HepG2 (cell line): ENCODE measurements at regions not wholly inside any gene's neighbourhood (a gene's known extent, or its start where the extent isn't known, plus 50 kb on each side); places are given as distances from the start of the nearest gene placed in this dataset.

ENCODE experiments used
- ATAC-seq: fragments of 200-7000 bp; cut with Tn5 transposase; 3 replicates; pipeline ENCODE4 v1.9.1; 2020; ENCODE audit warnings: mild to moderate bottlenecking, moderate library complexity
- BruUV-seq: library from RNA; stranded (reverse); fragments of 400-500 nt; replicated peaks from 2 replicates; lab custom pipeline; 2021; lab: Mats Ljungman, UMichigan
- CTCF ChIA-PET: fragments of 300-600 bp; formaldehyde crosslinking; extraction: SDS; loops from one replicate; lab custom pipeline; 2021; ENCODE audit warnings: low total read pairs, inconsistent platforms, low intra/inter-chr PET ratio; lab: Yijun Ruan, JAX
- POLR2A ChIA-PET: fragments of 350-600 bp; sonication (Branson Sonifier 250); formaldehyde crosslinking; loops from one replicate; lab custom pipeline; 2020; ENCODE audit warnings: antibody characterized with exemption, inconsistent platforms; lab: Yijun Ruan, JAX
- DNase-seq: peaks from one replicate; pipeline ENCODE4 v3.0.0-alpha.2; 2015; ENCODE audit warnings: low spot score
- FAIRE-seq: peaks from 3 replicates; lab custom pipeline; 2011; peaks lifted over from hg19 to GRCh38; lab: Jason Lieb, UNC
- H2AFZ ChIP-seq: one replicate; pipeline ENCODE4 v1.6.1; 2011; ENCODE audit warnings: low read length, inconsistent platforms
- H3K27ac ChIP-seq: fragments of 300-600 bp; 3 replicates; pipeline ENCODE4 v1.8.0; 2011; ENCODE audit warnings: mixed run types, mild to moderate bottlenecking, mixed read lengths, low read length, inconsistent platforms; ENCODE audit not compliant: insufficient read depth; ENCODE audit errors: extremely low read length
- H3K27me3 ChIP-seq, 2 experiments: fragments of 200-600 bp in 1 of 2; 2 replicates in 1 of 2; 3 replicates in 1 of 2; pipeline versions ENCODE4 v1.6.0 to v1.8.0; 2011; ENCODE audit warnings: low read length in 2 of 2, mild to moderate bottlenecking in 2 of 2, moderate library complexity in 2 of 2, inconsistent platforms in 1 of 2; ENCODE audit not compliant: insufficient read depth in 2 of 2, control insufficient read depth in 1 of 2
- H3K36me3 ChIP-seq, 2 experiments: fragments of 200-600 bp in 1 of 2; replicated peaks in 1 of 2; 2 replicates in 1 of 2; 3 replicates in 1 of 2; pipeline versions ENCODE4 v1.5.1 to v1.8.0; 2011; ENCODE audit warnings: low read length in 2 of 2, inconsistent platforms in 1 of 2; ENCODE audit not compliant: insufficient read depth in 2 of 2, control insufficient read depth in 1 of 2
- H3K4me1 ChIP-seq: 2 replicates; pipeline ENCODE4 v1.5.1; 2012; ENCODE audit warnings: low read length, inconsistent platforms; ENCODE audit not compliant: insufficient read depth
- H3K4me2 ChIP-seq: 2 replicates; pipeline ENCODE4 v1.6.0; 2011; ENCODE audit warnings: low read depth, low read length, inconsistent platforms
- H3K4me3 ChIP-seq, 3 experiments: fragments of 200-600 bp in 1 of 3; sonication (generic), shearing (Covaris generic) in 1 of 3; replicated peaks in 1 of 3; 2 replicates each; pipeline ENCODE4 v1.5.1; 2011 to 2016; ENCODE audit warnings: low read length in 3 of 3, inconsistent platforms in 2 of 3, low read depth in 2 of 3, mild to moderate bottlenecking in 2 of 3, control low read depth in 1 of 3, mixed read lengths in 1 of 3; ENCODE audit not compliant: insufficient read depth in 1 of 3
- H3K79me2 ChIP-seq: one replicate; pipeline ENCODE4 v1.6.1; 2011; ENCODE audit warnings: low read length, inconsistent platforms; ENCODE audit not compliant: insufficient read depth
- H3K9ac ChIP-seq: 2 replicates; pipeline ENCODE4 v1.6.0; 2011; ENCODE audit warnings: mild to moderate bottlenecking, low read depth, low read length, inconsistent platforms; ENCODE audit not compliant: insufficient read depth
- H3K9me3 ChIP-seq: 2 replicates; pipeline ENCODE4 v1.5.1; 2012; ENCODE audit warnings: mild to moderate bottlenecking, low read length
- H4K20me1 ChIP-seq: 2 replicates; pipeline ENCODE4 v1.6.0; 2011; ENCODE audit warnings: inconsistent platforms, mild to moderate bottlenecking, low read length, moderate library complexity; ENCODE audit not compliant: insufficient read depth
- E2F5 ChIP-seq: sonication (generic); formaldehyde crosslinking; conservative IDR thresholded peaks from 2 replicates; pipeline ENCODE4 v1.4.0; 2020; ENCODE audit warnings: missing genetic modification reagents
- FOSL2 ChIP-seq: sonication (generic); formaldehyde crosslinking; IDR thresholded peaks from 2 replicates; pipeline ENCODE4 v1.4.0; 2020; ENCODE audit warnings: missing genetic modification reagents
- MNT ChIP-seq: fragments of 450-650 bp; IDR thresholded peaks from 2 replicates; pipeline ENCODE4 v1.6.1; 2016
- MTA1 ChIP-seq: sonication (generic); formaldehyde crosslinking; IDR thresholded peaks from 2 replicates; pipeline ENCODE4 v1.4.0; 2020; ENCODE audit warnings: missing genetic modification reagents, mild to moderate bottlenecking, borderline replicate concordance
- MXD1 ChIP-seq: sonication (generic); formaldehyde crosslinking; IDR thresholded peaks from 2 replicates; pipeline ENCODE4 v1.4.0; 2020; ENCODE audit warnings: mild to moderate bottlenecking, missing genetic modification reagents
- NFKBIZ ChIP-seq: IDR thresholded peaks from 2 replicates; pipeline ENCODE4 v1.6.1; 2018; ENCODE audit warnings: missing genetic modification reagents, missing compliant biosample characterization
- RFX5 ChIP-seq: IDR thresholded peaks from 2 replicates; pipeline ENCODE4 v1.6.1; 2011; ENCODE audit warnings: low read depth, low read length, improper control_type of control experiment
- RNF219 ChIP-seq: sonication (generic); formaldehyde crosslinking; IDR thresholded peaks from 2 replicates; pipeline ENCODE4 v1.5.0; 2020; ENCODE audit warnings: mild to moderate bottlenecking, missing genetic modification reagents
- SOX6 ChIP-seq, 2 experiments: fragments of 450-650 bp in 1 of 2; sonication (generic) in 1 of 2; formaldehyde crosslinking in 1 of 2; IDR thresholded peaks; 2 replicates each; pipeline versions ENCODE4 v1.4.0 to v1.6.1; 2017 to 2020; ENCODE audit warnings: antibody characterized with exemption in 1 of 2, mild to moderate bottlenecking in 1 of 2, missing genetic modification reagents in 1 of 2
- ZMAT5 ChIP-seq: sonication (generic); formaldehyde crosslinking; IDR thresholded peaks from 2 replicates; pipeline ENCODE4 v1.5.0; 2020; ENCODE audit warnings: mild to moderate bottlenecking, low read depth, missing genetic modification reagents, borderline replicate concordance
- ZNF10 ChIP-seq: sonication (generic); formaldehyde crosslinking; IDR thresholded peaks from 2 replicates; pipeline ENCODE4 v1.4.0; 2020; ENCODE audit warnings: mild to moderate bottlenecking, low read depth, missing genetic modification reagents, borderline replicate concordance
- ZNF576 ChIP-seq: sonication (generic); formaldehyde crosslinking; IDR thresholded peaks from 2 replicates; pipeline ENCODE4 v1.4.0; 2020; ENCODE audit warnings: mild to moderate bottlenecking, missing genetic modification reagents
- in situ Hi-C: cut with HindIII; loops from 2 replicates; pipeline ENCODE4 v1.10.0; 2017; ENCODE audit warnings: low pct_unique_long_range_greater_than_20kb; ENCODE audit not compliant: extremely low pct_ligation_motif_present
- intact Hi-C: fragments of 100-400 bp; cut with micrococcal nuclease; formaldehyde crosslinking; loops from one replicate; pipeline ENCODE4 v1.10.0; 2022; ENCODE audit not compliant: unreplicated experiment

GRCh38 chr3:151987893-151988292 lies 114.5 kb downstream of the SUCNR1 start (continued):
- TF ChIP-seq MNT (no peak), MTA1 (no peak), ZNF10 (CRISPR knock-in tag) (no peak), FOSL2 (CRISPR knock-in tag) (no peak), MXD1 (CRISPR knock-in tag) (no peak), RFX5 (no peak)
- TF ChIP-seq, all 625 proteins: peak for 0

- ChIA-PET CTCF (no interaction called here), POLR2A (no interaction called here)
- Histone ChIP-seq H3K36me3 (no peaks in the 10 kb centered on the region), H3K4me2 (no peak overlapping the region), H3K9me3 (no peaks in the 10 kb centered on the region), H3K4me3 (no peak overlapping the region), H2AFZ (no peak overlapping the region), H3K27me3 (no peaks in the 10 kb centered on the region; a peak in 1 of 5 replicates), H3K27ac (no peak overlapping the region), H3K4me1 (no peaks in the 10 kb centered on the region), H4K20me1 (no peaks in the 10 kb centered on the region), H3K79me2 (no peaks in the 10 kb centered on the region), H3K9ac (no peak overlapping the region)
- intact Hi-C loops: no loop called here
- FAIRE-seq: no peak
- no peak for DNase-seq
- TF ChIP-seq SOX6 (IDR thresholded peaks at IDR 0.05): no peak
- TF ChIP-seq SOX6 (CRISPR knock-in tag; IDR thresholded peaks at IDR 0.05): no peak
- no peak for TF ChIP-seq ZNF576 (CRISPR knock-in tag)
- TF ChIP-seq NFKBIZ (CRISPR knock-in tag): no peak
- TF ChIP-seq RNF219: no peak
- no peak for TF ChIP-seq E2F5 (CRISPR knock-in tag)
- TF ChIP-seq ZMAT5 (CRISPR knock-in tag): no peak
- no peak for ATAC-seq
- no TSS peak for BruUV-seq
- in situ Hi-C loops: no loop called here
Measured at GRCh38 chr3:151989621-151990020, 116.2 kb downstream of the SUCNR1 start.
